HL-60 (cell line): ENCODE measurements at regions not wholly inside any gene's neighbourhood (a gene's known extent, or its start where the extent isn't known, plus 50 kb on each side); places are given as distances from the start of the nearest gene placed in this dataset.

ENCODE experiments used
- DNase-seq, 2 experiments: peaks; one replicate each; pipeline ENCODE4 v3.0.0-alpha.2; 2010 to 2020; ENCODE audit warnings: low read depth in 1 of 2, low spot score in 1 of 2
- H3K27ac ChIP-seq: fragments of 250-450 bp; sonication (Bioruptor Pico); replicated peaks from 2 replicates; pipeline ENCODE4 v1.5.1; 2020; ENCODE audit warnings: mild to moderate bottlenecking, moderate library complexity
- H3K27me3 ChIP-seq: fragments of 250-450 bp; sonication (Bioruptor Pico); 2 replicates; pipeline ENCODE4 v1.5.1; 2021; ENCODE audit warnings: mild to moderate bottlenecking, moderate library complexity; ENCODE audit not compliant: insufficient read depth, poor library complexity, severe bottlenecking
- H3K4me3 ChIP-seq: replicated peaks from 2 replicates; pipeline ENCODE4 v1.5.1; 2011; ENCODE audit warnings: mild to moderate bottlenecking, control low read depth, low read length; ENCODE audit not compliant: insufficient read depth
- CTCF ChIP-seq: IDR thresholded peaks from one replicate; pipeline ENCODE4 v1.5.1; 2011; ENCODE audit warnings: low read length, control low read depth, inconsistent platforms; ENCODE audit not compliant: insufficient read depth
- GABPA ChIP-seq: IDR thresholded peaks from 2 replicates; pipeline ENCODE4 v1.6.1; 2012; ENCODE audit warnings: low read depth
- POLR2AphosphoS5 ChIP-seq: IDR thresholded peaks from 2 replicates; pipeline ENCODE4 v1.6.1; 2012; ENCODE audit warnings: low read depth
- REST ChIP-seq: IDR thresholded peaks from 2 replicates; pipeline ENCODE4 v1.6.1; 2012; ENCODE audit warnings: low read depth; ENCODE audit not compliant: insufficient replicate concordance
- SPI1 ChIP-seq: IDR thresholded peaks from 2 replicates; pipeline ENCODE4 v1.6.1; 2012; ENCODE audit warnings: low read depth, mild to moderate bottlenecking, borderline replicate concordance

- Histone ChIP-seq H3K27me3 (no peaks in the 10 kb centered on the region), H3K4me3 (no peak overlapping the region), H3K27ac (no peak overlapping the region)
- no peak for DNase-seq
- TF ChIP-seq CTCF, result no peak
- TF ChIP-seq GABPA, result no peak
- TF ChIP-seq REST, result no peak
- TF ChIP-seq SPI1, result no peak
- no peak for TF ChIP-seq POLR2AphosphoS5
Observed at GRCh38 chr13:54183728-54184127, 1155.1 kb downstream of the OLFM4 start.

GRCh38 chr13:54184576-54184975 lies 1156.0 kb downstream of the OLFM4 start:
- no peak overlapping the region for H3K4me3 ChIP-seq
- H3K27me3 ChIP-seq, result no peaks in the 10 kb centered on the region
- no peak for TF ChIP-seq REST
- TF ChIP-seq CTCF, result no peak
- TF ChIP-seq POLR2AphosphoS5, result no peak
- TF ChIP-seq SPI1, result no peak
- no peak for TF ChIP-seq GABPA
- no peak overlapping the region for H3K27ac ChIP-seq
- DNase-seq, result no peak

GRCh38 chr13:54185101-54185500 lies 1156.5 kb downstream of the OLFM4 start:
- H3K27ac ChIP-seq, result no peak overlapping the region
- no peak for DNase-seq
- no peaks in the 10 kb centered on the region for H3K27me3 ChIP-seq
- H3K4me3 ChIP-seq, result no peak overlapping the region
- TF ChIP-seq POLR2AphosphoS5, result no peak
- no peak for TF ChIP-seq CTCF
- no peak for TF ChIP-seq SPI1
- TF ChIP-seq REST, result no peak
- TF ChIP-seq GABPA, result no peak
